Natural killer cell (primary cell): ENCODE measurements at regions not wholly inside any gene's neighbourhood (a gene's known extent, or its start where the extent isn't known, plus 50 kb on each side); places are given as distances from the start of the nearest gene placed in this dataset.

ENCODE experiments used
- ATAC-seq, 3 donors: fragments of 150-1000 bp in 2 of 3; fragments of 200-7000 bp in 1 of 3; cut with Tn5 transposase; 1 replicate in 1 of 3; 2 replicates in 2 of 3; pipeline ENCODE4 v1.10.0; 2021; ENCODE audit warnings: mild to moderate bottlenecking in 2 of 3, moderate library complexity in 2 of 3
- DNase-seq, 2 donors: peaks; one replicate each; pipeline versions ENCODE4 v3.0.0 to v3.0.0-alpha.2; 2013 to 2021; ENCODE audit warnings: mixed read lengths in 1 of 2
- H3K27ac ChIP-seq: one replicate; pipeline ENCODE4 v1.5.1; 2013; ENCODE audit warnings: mild to moderate bottlenecking, low read length
- H3K27me3 ChIP-seq: one replicate; pipeline ENCODE4 v1.6.1; 2013; ENCODE audit warnings: low read length; ENCODE audit not compliant: control insufficient read depth, insufficient read depth
- H3K36me3 ChIP-seq: one replicate; pipeline ENCODE4 v1.6.1; 2013; ENCODE audit warnings: low read length; ENCODE audit not compliant: control insufficient read depth, insufficient read depth
- H3K4me1 ChIP-seq: one replicate; pipeline ENCODE4 v1.6.1; 2013; ENCODE audit warnings: low read length; ENCODE audit not compliant: control insufficient read depth, insufficient read depth
- H3K4me3 ChIP-seq: one replicate; pipeline ENCODE4 v1.5.1; 2013; ENCODE audit warnings: low read length
- H3K9me3 ChIP-seq: one replicate; pipeline ENCODE4 v1.6.1; 2013; ENCODE audit warnings: low read length; ENCODE audit not compliant: control insufficient read depth, insufficient read depth
- H3K27ac Mint-ChIP-seq, 2 donors: one replicate each; pipeline ENCODE4 v1.8.0; 2022; ENCODE audit warnings: mild to moderate bottlenecking in 2 of 2, mixed read lengths in 2 of 2, moderate library complexity in 1 of 2
- H3K27me3 Mint-ChIP-seq, 2 donors: one replicate each; pipeline ENCODE4 v1.8.0; 2022; ENCODE audit warnings: low read depth in 2 of 2, mixed read lengths in 2 of 2
- H3K36me3 Mint-ChIP-seq: one replicate; pipeline ENCODE4 v1.8.0; 2022; ENCODE audit warnings: mixed read lengths
- H3K4me1 Mint-ChIP-seq, 2 donors: one replicate each; pipeline ENCODE4 v1.8.0; 2022; ENCODE audit warnings: mixed read lengths in 2 of 2
- H3K4me3 Mint-ChIP-seq: one replicate; pipeline ENCODE4 v1.8.0; 2022; ENCODE audit warnings: mild to moderate bottlenecking, moderate library complexity, mixed read lengths
- H3K9me3 Mint-ChIP-seq, 2 donors: one replicate each; pipeline ENCODE4 v1.8.0; 2022; ENCODE audit warnings: mixed read lengths in 2 of 2
- WGBS: methylation state at CpG from one replicate; pipeline ENCODE4 v1.1.7; 2013; ENCODE audit warnings: missing lambda C conversion rate; ENCODE audit not compliant: insufficient coverage; 5-methylcytosine and 5-hydroxymethylcytosine counted together
- intact Hi-C: fragments of 100-400 bp; cut with micrococcal nuclease; formaldehyde crosslinking; loops from one replicate; pipeline ENCODE4 v1.14.2; 2022
- TF ChIP-seq, protein P1 (sequence below): fragments of 200-600 bp; IDR thresholded peaks from one replicate; pipeline ENCODE4 v1.8.0; 2022; ENCODE audit warnings: antibody characterized with exemption

DNA sequence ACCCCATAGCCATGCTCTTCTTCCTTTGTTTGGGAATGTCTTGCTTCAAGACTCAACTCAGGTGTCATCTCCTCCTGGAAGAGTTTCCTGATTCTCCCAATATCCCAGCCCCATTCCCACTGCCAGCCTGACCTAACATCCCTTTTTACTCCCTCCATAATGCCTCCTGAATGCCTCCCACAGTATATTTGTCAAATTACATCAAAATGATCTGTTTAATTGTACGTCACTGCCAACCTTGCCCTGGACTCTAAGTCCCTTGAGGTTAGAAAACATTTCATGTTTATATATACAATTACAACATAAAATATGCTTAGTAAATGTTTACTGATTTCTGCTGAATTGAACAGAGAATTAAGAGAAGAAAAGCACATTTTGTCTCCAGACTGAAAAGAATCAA, 301.6 kb upstream of the PDE4D start:
- no peak overlapping the region for H3K4me3 ChIP-seq
- H3K4me1 ChIP-seq = no peaks in the 10 kb centered on the region
- intact Hi-C loops = no loop called here
- Mint-ChIP-seq H3K4me3 (no peak overlapping the region), H3K36me3 (no peaks in the 10 kb centered on the region), H3K27ac (no peak overlapping the region), H3K27me3 (no peaks in the 10 kb centered on the region), H3K4me1 (no peaks in the 10 kb centered on the region), H3K9me3 (peaks cover 15% of the 10 kb centered on the region in 2 donors)
- TF ChIP-seq, protein P1, sequence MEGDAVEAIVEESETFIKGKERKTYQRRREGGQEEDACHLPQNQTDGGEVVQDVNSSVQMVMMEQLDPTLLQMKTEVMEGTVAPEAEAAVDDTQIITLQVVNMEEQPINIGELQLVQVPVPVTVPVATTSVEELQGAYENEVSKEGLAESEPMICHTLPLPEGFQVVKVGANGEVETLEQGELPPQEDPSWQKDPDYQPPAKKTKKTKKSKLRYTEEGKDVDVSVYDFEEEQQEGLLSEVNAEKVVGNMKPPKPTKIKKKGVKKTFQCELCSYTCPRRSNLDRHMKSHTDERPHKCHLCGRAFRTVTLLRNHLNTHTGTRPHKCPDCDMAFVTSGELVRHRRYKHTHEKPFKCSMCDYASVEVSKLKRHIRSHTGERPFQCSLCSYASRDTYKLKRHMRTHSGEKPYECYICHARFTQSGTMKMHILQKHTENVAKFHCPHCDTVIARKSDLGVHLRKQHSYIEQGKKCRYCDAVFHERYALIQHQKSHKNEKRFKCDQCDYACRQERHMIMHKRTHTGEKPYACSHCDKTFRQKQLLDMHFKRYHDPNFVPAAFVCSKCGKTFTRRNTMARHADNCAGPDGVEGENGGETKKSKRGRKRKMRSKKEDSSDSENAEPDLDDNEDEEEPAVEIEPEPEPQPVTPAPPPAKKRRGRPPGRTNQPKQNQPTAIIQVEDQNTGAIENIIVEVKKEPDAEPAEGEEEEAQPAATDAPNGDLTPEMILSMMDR = no peak
- H3K27ac ChIP-seq = no peak overlapping the region
- ATAC-seq = no peak
- no CpG with 5 or more reads among the region's 1 CpG for WGBS
- H3K36me3 ChIP-seq = no peaks in the 10 kb centered on the region
- H3K9me3 ChIP-seq = no peaks in the 10 kb centered on the region
- DNase-seq = no peak
- H3K27me3 ChIP-seq = no peaks in the 10 kb centered on the region

DNA sequence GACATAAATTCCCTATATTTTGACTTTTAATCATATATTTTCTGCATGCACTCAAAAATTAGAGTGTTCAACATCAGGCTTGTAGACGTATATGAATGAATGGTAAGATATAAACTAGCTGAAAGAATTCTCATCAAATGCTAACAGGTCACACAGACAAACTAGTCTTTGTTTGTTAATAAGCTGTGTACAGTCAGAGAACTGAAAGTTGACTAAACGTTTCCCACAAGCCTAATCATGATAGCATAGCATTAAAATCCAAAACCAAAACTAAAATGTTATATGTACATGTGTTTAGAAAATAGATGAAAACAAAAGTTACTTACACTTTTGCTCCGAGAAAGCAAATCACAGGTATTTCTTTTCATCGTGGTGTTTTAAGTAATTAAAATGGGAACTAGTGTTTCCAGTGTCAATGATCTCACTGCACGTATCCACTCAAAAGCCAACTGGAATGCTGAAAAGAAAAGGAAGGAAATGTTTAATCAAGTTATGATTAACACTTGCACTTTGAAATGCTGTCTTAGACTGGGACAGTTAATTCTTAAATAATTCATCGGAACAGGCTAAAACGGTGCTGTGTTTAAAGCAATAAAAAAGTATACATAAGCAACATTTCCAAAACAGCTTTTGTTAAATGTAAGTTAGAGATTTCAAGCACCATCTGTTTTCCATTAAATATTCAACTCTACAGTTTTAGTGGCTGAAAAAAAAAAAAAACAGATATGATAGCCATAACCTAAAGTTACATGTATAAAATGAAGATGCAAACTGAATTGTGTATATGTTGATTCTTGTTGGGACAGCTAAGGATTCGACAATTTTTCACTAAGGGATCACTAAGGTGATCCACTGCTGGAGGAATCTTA, 291.9 kb upstream of the PDE4D start:
- TF ChIP-seq, protein P1 = no peak
- Mint-ChIP-seq H3K9me3 (peaks cover 2 to 8% of the 10 kb centered on the region in 2 donors), H3K4me3 (no peak overlapping the region), H3K27ac (no peak overlapping the region), H3K36me3 (no peaks in the 10 kb centered on the region), H3K4me1 (no peaks in the 10 kb centered on the region), H3K27me3 (no peaks in the 10 kb centered on the region)
- Histone ChIP-seq H3K4me1 (no peaks in the 10 kb centered on the region), H3K36me3 (no peaks in the 10 kb centered on the region), H3K27ac (no peak overlapping the region), H3K9me3 (no peaks in the 10 kb centered on the region), H3K27me3 (no peaks in the 10 kb centered on the region), H3K4me3 (no peak overlapping the region)
- intact Hi-C loops = no loop called here
- DNase-seq = no peak
- 76% methylated on average over 4 of the region's 8 CpGs for WGBS
- ATAC-seq = no peak

DNA sequence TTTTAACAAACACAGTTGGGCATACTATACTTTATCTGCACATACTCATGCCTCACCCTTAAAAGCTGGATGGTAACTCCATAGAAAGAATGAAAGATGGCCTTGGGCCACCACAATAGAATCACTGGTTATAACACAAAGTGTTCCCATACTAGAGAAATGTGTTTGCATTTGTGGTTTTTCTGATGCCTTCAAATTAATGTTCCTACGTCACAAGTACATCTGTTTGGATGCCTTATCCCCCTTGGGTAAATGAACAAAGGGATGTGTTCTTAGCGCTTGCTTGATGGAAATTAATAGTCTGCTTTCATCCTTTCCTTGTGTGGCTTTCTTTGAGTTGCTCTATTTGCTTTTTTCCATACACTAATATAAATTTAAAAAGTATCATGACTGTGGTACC, 291.1 kb upstream of the PDE4D start:
- H3K4me1 ChIP-seq = no peaks in the 10 kb centered on the region
- H3K4me3 ChIP-seq = no peak overlapping the region
- Mint-ChIP-seq H3K4me3 (no peak overlapping the region), H3K9me3 (peaks cover 2 to 8% of the 10 kb centered on the region in 2 donors), H3K36me3 (no peaks in the 10 kb centered on the region), H3K4me1 (no peaks in the 10 kb centered on the region), H3K27ac (no peak overlapping the region), H3K27me3 (no peaks in the 10 kb centered on the region)
- no peaks in the 10 kb centered on the region for H3K27me3 ChIP-seq
- H3K36me3 ChIP-seq = no peaks in the 10 kb centered on the region
- H3K9me3 ChIP-seq = no peaks in the 10 kb centered on the region
- TF ChIP-seq, protein P1 = no peak
- intact Hi-C loops = no loop called here
- 78% methylated on average over 2 of the region's 2 CpGs for WGBS
- ATAC-seq = no peak
- no peak overlapping the region for H3K27ac ChIP-seq
- no peak for DNase-seq

DNA sequence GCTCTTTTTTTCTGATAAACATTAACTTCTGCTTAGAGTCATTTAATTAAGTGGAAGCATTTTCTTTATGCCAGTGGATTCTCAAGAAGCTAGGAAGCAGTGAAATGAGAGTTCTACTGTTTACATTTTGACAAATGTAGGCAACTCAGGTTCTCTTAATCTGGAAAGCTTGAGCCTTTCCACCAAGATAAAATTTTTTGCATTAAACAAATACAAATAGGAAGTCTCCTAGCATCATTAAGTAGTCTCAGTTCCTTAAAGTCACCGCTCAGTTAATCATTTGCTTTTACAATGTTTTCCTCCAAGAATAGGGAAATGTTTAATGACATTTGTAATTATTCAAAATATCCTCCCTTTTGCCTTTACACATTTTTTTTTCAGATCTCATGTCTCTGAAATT, 290.4 kb upstream of the PDE4D start:
- Mint-ChIP-seq H3K36me3 (no peaks in the 10 kb centered on the region), H3K4me3 (no peak overlapping the region), H3K27me3 (no peaks in the 10 kb centered on the region), H3K27ac (no peak overlapping the region), H3K4me1 (no peaks in the 10 kb centered on the region), H3K9me3 (peaks cover 2 to 7% of the 10 kb centered on the region in 2 donors)
- H3K9me3 ChIP-seq = no peaks in the 10 kb centered on the region
- intact Hi-C loops = no loop called here
- no CpG with 5 or more reads among the region's 1 CpG for WGBS
- ATAC-seq (no peak), DNase-seq (no peak)
- no peaks in the 10 kb centered on the region for H3K4me1 ChIP-seq
- no peaks in the 10 kb centered on the region for H3K27me3 ChIP-seq
- H3K4me3 ChIP-seq = no peak overlapping the region
- no peak overlapping the region for H3K27ac ChIP-seq
- TF ChIP-seq, protein P1 = no peak
- H3K36me3 ChIP-seq = no peaks in the 10 kb centered on the region
